Subcutaneous abdominal adipose tissue (tissue), 5 donors: ENCODE measurements at regions not wholly inside any gene's neighbourhood (a gene's known extent, or its start where the extent isn't known, plus 50 kb on each side); places are given as distances from the start of the nearest gene placed in this dataset.

Experiments used
- H3K27ac ChIP-seq: one replicate; pipeline ENCODE4 v1.7.0; 2013; ENCODE audit warnings: low read depth, mild to moderate bottlenecking, inconsistent platforms, low read length, moderate library complexity
- H3K27me3 ChIP-seq, 5 donors: one replicate each; pipeline ENCODE4 v1.7.0; 2013; ENCODE audit warnings: low read length in 5 of 5, inconsistent platforms in 1 of 5; ENCODE audit not compliant: control insufficient read depth in 5 of 5, insufficient read depth in 4 of 5
- H3K36me3 ChIP-seq, 5 donors: one replicate each; pipeline ENCODE4 v1.7.0; 2013; ENCODE audit warnings: low read length in 5 of 5; ENCODE audit not compliant: control insufficient read depth in 5 of 5, insufficient read depth in 5 of 5
- H3K4me1 ChIP-seq, 5 donors: one replicate each; pipeline ENCODE4 v1.7.0; 2013; ENCODE audit warnings: low read length in 5 of 5, mild to moderate bottlenecking in 3 of 5, moderate library complexity in 1 of 5; ENCODE audit not compliant: control insufficient read depth in 5 of 5, insufficient read depth in 5 of 5
- H3K4me3 ChIP-seq, 5 donors: one replicate each; pipeline ENCODE4 v1.7.0; 2013; ENCODE audit warnings: low read length in 5 of 5, low read depth in 1 of 5
- H3K9ac ChIP-seq, 5 donors: one replicate each; pipeline ENCODE4 v1.7.0; 2013; ENCODE audit warnings: low read length in 5 of 5, mild to moderate bottlenecking in 4 of 5, moderate library complexity in 3 of 5
- H3K9me3 ChIP-seq, 5 donors: one replicate each; pipeline ENCODE4 v1.7.0; 2013; ENCODE audit warnings: low read length in 5 of 5; ENCODE audit not compliant: control insufficient read depth in 5 of 5
- donor health status: healthy.
- donor health status: healthy.
- donor health status: healthy.
- donor health status: healthy.
- donor health status: healthy.

GRCh38 chr4:60840020-60840419, 360.1 kb upstream of the ADGRL3 start:
- Histone ChIP-seq H3K27me3 (no peaks in the 10 kb centered on the region), H3K9ac (no peak overlapping the region), H3K36me3 (no peaks in the 10 kb centered on the region), H3K27ac (no peak overlapping the region), H3K4me3 (no peak overlapping the region), H3K4me1 (no peaks in the 10 kb centered on the region), H3K9me3 (no peaks in the 10 kb centered on the region)

- Histone ChIP-seq H3K36me3 (no peaks in the 10 kb centered on the region), H3K9ac (no peak overlapping the region), H3K27me3 (no peaks in the 10 kb centered on the region), H3K4me3 (no peak overlapping the region), H3K27ac (no peak overlapping the region), H3K4me1 (no peaks in the 10 kb centered on the region), H3K9me3 (no peaks in the 10 kb centered on the region)
These were observed 353.4 kb upstream of the ADGRL3 start for GRCh38 chr4:60846678-60847077.

GRCh38 chr4:60847614-60848013, 352.5 kb upstream of the ADGRL3 start:
- Histone ChIP-seq H3K36me3 (no peaks in the 10 kb centered on the region), H3K27me3 (no peaks in the 10 kb centered on the region), H3K27ac (no peak overlapping the region), H3K4me3 (no peak overlapping the region), H3K9ac (no peak overlapping the region), H3K9me3 (no peaks in the 10 kb centered on the region), H3K4me1 (no peaks in the 10 kb centered on the region)

- Histone ChIP-seq H3K27me3 (no peaks in the 10 kb centered on the region), H3K9ac (no peak overlapping the region), H3K36me3 (no peaks in the 10 kb centered on the region), H3K9me3 (no peaks in the 10 kb centered on the region), H3K27ac (no peak overlapping the region), H3K4me3 (no peak overlapping the region), H3K4me1 (no peaks in the 10 kb centered on the region)
These were observed 342.9 kb upstream of the ADGRL3 start for GRCh38 chr4:60857130-60857753.

GRCh38 chr4:60863442-60863841, 336.7 kb upstream of the ADGRL3 start:
- H3K36me3 ChIP-seq, result no peaks in the 10 kb centered on the region
- H3K9ac ChIP-seq, result no peak overlapping the region
- no peak overlapping the region for H3K27ac ChIP-seq
- no peaks in the 10 kb centered on the region for H3K9me3 ChIP-seq
- no peaks in the 10 kb centered on the region for H3K4me1 ChIP-seq
- no peaks in the 10 kb centered on the region for H3K27me3 ChIP-seq
- H3K4me3 ChIP-seq, result no peak overlapping the region

- no peaks in the 10 kb centered on the region for H3K27me3 ChIP-seq
- H3K9ac ChIP-seq, result no peak overlapping the region
These were observed 334.9 kb upstream of the ADGRL3 start for GRCh38 chr4:60865273-60865672.

GRCh38 chr4:60868232-60868960, 331.7 kb upstream of the ADGRL3 start:
- no peak overlapping the region for H3K27ac ChIP-seq
- no peaks in the 10 kb centered on the region for H3K27me3 ChIP-seq
- no peaks in the 10 kb centered on the region for H3K36me3 ChIP-seq
- H3K4me1 ChIP-seq, result no peaks in the 10 kb centered on the region
- H3K4me3 ChIP-seq, result no peak overlapping the region
- no peak overlapping the region for H3K9ac ChIP-seq
- no peaks in the 10 kb centered on the region for H3K9me3 ChIP-seq

More at GRCh38 chr4:60865273-60865672, 334.9 kb upstream of the ADGRL3 start:
- H3K27ac ChIP-seq, result no peak overlapping the region
- no peaks in the 10 kb centered on the region for H3K36me3 ChIP-seq
- no peaks in the 10 kb centered on the region for H3K4me1 ChIP-seq
- H3K4me3 ChIP-seq, result no peak overlapping the region
- H3K9me3 ChIP-seq, result no peaks in the 10 kb centered on the region

- peaks cover 0 to 11% (median 5%) of the 10 kb centered on the region in 5 donors for H3K9me3 ChIP-seq
- H3K27ac ChIP-seq, result no peak overlapping the region
- no peaks in the 10 kb centered on the region for H3K27me3 ChIP-seq
- no peak overlapping the region for H3K9ac ChIP-seq
- H3K4me3 ChIP-seq, result no peak overlapping the region
- no peaks in the 10 kb centered on the region for H3K36me3 ChIP-seq
- no peaks in the 10 kb centered on the region for H3K4me1 ChIP-seq
These were observed 320.9 kb upstream of the ADGRL3 start for GRCh38 chr4:60879135-60879701.

GRCh38 chr4:60884587-60884986, 315.5 kb upstream of the ADGRL3 start:
- Histone ChIP-seq H3K9ac (no peak overlapping the region), H3K27ac (no peak overlapping the region), H3K9me3 (peaks cover 0 to 2% (median under 1%) of the 10 kb centered on the region in 5 donors), H3K27me3 (no peaks in the 10 kb centered on the region), H3K36me3 (no peaks in the 10 kb centered on the region), H3K4me3 (no peak overlapping the region), H3K4me1 (no peaks in the 10 kb centered on the region)

GRCh38 chr4:60885011-60885410, 315.1 kb upstream of the ADGRL3 start:
- Histone ChIP-seq H3K27ac (no peak overlapping the region), H3K9ac (no peak overlapping the region), H3K9me3 (no peaks in the 10 kb centered on the region), H3K36me3 (no peaks in the 10 kb centered on the region), H3K4me3 (no peak overlapping the region), H3K27me3 (no peaks in the 10 kb centered on the region), H3K4me1 (no peaks in the 10 kb centered on the region)
